ENCODE measurements at regions not wholly inside any gene's neighbourhood (a gene's known extent, or its start where the extent isn't known, plus 50 kb on each side); places are given as distances from the start of the nearest gene placed in this dataset.

DNA sequence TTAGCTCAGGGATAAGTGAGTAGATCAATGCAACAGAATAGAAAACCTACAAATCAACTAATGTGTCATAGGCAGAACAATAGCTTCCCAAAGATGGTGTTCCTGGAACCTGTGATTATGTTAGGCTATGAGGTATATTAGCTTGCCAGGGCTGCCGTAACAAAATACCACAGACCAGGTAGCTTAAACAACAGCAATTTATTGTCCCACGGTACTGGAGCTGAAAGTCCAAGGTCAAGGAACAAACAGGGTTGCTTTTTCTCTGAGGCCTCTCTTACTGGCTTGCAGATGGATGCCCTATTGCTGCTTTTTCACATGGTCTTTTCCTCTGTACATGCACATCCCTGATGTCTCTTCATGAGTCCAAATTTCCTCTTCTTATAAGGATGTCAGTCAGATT is 354.9 kb downstream of the TNS1 start:
- H3K36me3 ChIP-seq (replicated peaks in 1 of 2; ENCODE audit: control insufficient read depth in 1 of 2, insufficient read depth in 2 of 2, low read length in 2 of 2), result no peaks in the 10 kb centered on the region
- no peaks in the 10 kb centered on the region for H3K36me3 Mint-ChIP-seq
- WGBS (ENCODE audit: insufficient coverage), result 100% methylated on average over 1 of the region's 2 CpGs

DNA sequence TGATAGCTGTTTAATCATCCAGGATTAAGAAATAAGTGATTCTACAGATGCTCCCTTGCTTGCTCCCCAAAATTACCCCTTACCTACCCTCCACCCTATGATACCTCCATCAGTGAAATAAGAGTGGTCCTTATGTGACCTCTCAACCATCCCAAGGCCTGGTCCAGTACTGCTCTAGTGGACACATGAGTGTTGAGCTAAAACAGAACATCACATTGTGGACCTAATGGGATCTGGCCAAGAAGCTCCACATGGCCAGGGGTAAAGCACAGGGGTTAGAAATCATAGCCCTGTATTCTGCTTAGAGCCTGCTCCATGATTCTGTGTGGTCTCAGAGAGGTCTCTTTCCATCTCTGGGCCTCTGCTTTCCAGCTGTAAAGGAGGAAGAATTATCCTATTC is 355.6 kb downstream of the TNS1 start:
- Mint-ChIP-seq H3K27ac (no peak overlapping the region), H3K4me1 (peaks cover 2% of the 10 kb centered on the region), H3K4me3 (no peak overlapping the region), H3K36me3 (no peaks in the 10 kb centered on the region), H3K9me3 (no peaks in the 10 kb centered on the region), H3K27me3 (ENCODE audit: low read depth in 3 of 3) (peaks cover 2 to 7% (median 3%) of the 10 kb centered on the region in 3 donors)
- H2AFZ ChIP-seq (ENCODE audit: insufficient read depth, low read depth, low read length, poor library complexity, severe bottlenecking), result no peak overlapping the region
- DNase-seq, result no peak
- TF ChIP-seq, protein P1, sequence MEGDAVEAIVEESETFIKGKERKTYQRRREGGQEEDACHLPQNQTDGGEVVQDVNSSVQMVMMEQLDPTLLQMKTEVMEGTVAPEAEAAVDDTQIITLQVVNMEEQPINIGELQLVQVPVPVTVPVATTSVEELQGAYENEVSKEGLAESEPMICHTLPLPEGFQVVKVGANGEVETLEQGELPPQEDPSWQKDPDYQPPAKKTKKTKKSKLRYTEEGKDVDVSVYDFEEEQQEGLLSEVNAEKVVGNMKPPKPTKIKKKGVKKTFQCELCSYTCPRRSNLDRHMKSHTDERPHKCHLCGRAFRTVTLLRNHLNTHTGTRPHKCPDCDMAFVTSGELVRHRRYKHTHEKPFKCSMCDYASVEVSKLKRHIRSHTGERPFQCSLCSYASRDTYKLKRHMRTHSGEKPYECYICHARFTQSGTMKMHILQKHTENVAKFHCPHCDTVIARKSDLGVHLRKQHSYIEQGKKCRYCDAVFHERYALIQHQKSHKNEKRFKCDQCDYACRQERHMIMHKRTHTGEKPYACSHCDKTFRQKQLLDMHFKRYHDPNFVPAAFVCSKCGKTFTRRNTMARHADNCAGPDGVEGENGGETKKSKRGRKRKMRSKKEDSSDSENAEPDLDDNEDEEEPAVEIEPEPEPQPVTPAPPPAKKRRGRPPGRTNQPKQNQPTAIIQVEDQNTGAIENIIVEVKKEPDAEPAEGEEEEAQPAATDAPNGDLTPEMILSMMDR (IDR thresholded peaks at IDR 0.05), result no peak
- no peaks in the 10 kb centered on the region for H3K4me1 ChIP-seq (ENCODE audit: control insufficient read depth in 1 of 2, insufficient read depth in 2 of 2, low read length in 2 of 2)
- H3K36me3 ChIP-seq (replicated peaks in 1 of 2; ENCODE audit: control insufficient read depth in 1 of 2, insufficient read depth in 2 of 2, low read length in 2 of 2), result no peaks in the 10 kb centered on the region
- no peaks in the 10 kb centered on the region for H4K20me1 ChIP-seq (ENCODE audit: insufficient read depth, low read length)
- no peak overlapping the region for H3K27ac ChIP-seq (ENCODE audit: low read depth in 1 of 2, low read length in 2 of 2)
- H3K9me3 ChIP-seq (replicated peaks in 1 of 2; ENCODE audit: control insufficient read depth in 1 of 2, insufficient read depth in 1 of 2, low read length in 2 of 2), result no peaks in the 10 kb centered on the region
- H3K4me2 ChIP-seq (replicated peaks; ENCODE audit: extremely low read depth, low read length, poor library complexity, severe bottlenecking), result no peak overlapping the region
- no peak overlapping the region for H3K4me3 ChIP-seq (replicated peaks in 1 of 3; ENCODE audit: low read depth in 2 of 3, low read length in 3 of 3)
- intact Hi-C loops (cut with micrococcal nuclease), result no loop called here
- no peaks in the 10 kb centered on the region for H3K79me2 ChIP-seq (ENCODE audit: insufficient read depth, low read length)
- peaks cover 0 to 2% of the 10 kb centered on the region in 2 donors for H3K27me3 ChIP-seq (ENCODE audit: control insufficient read depth in 2 of 2, insufficient read depth in 2 of 2, low read length in 2 of 2)
- no peak overlapping the region for H3K9ac ChIP-seq (ENCODE audit: insufficient read depth, low read length, poor library complexity, severe bottlenecking)

More for the DNA sequence above, 354.9 kb downstream of the TNS1 start:
- DNase-seq, result no peak
- H3K9me3 ChIP-seq (replicated peaks in 1 of 2; ENCODE audit: control insufficient read depth in 1 of 2, insufficient read depth in 1 of 2, low read length in 2 of 2), result no peaks in the 10 kb centered on the region
- Mint-ChIP-seq H3K27me3 (ENCODE audit: low read depth in 3 of 3) (peaks cover 2 to 7% (median 3%) of the 10 kb centered on the region in 3 donors), H3K27ac (no peak overlapping the region), H3K9me3 (no peaks in the 10 kb centered on the region), H3K4me3 (no peak overlapping the region), H3K4me1 (peaks cover 2% of the 10 kb centered on the region)
- intact Hi-C loops (cut with micrococcal nuclease), result no loop called here
- H3K27ac ChIP-seq (ENCODE audit: low read depth in 1 of 2, low read length in 2 of 2), result no peak overlapping the region
- no peak overlapping the region for H3K9ac ChIP-seq (ENCODE audit: insufficient read depth, low read length, poor library complexity, severe bottlenecking)
- no peak overlapping the region for H3K4me2 ChIP-seq (replicated peaks; ENCODE audit: extremely low read depth, low read length, poor library complexity, severe bottlenecking)
- H3K79me2 ChIP-seq (ENCODE audit: insufficient read depth, low read length), result no peaks in the 10 kb centered on the region
- peaks cover 0 to 2% of the 10 kb centered on the region in 2 donors for H3K27me3 ChIP-seq (ENCODE audit: control insufficient read depth in 2 of 2, insufficient read depth in 2 of 2, low read length in 2 of 2)
- H3K4me1 ChIP-seq (ENCODE audit: control insufficient read depth in 1 of 2, insufficient read depth in 2 of 2, low read length in 2 of 2), result no peaks in the 10 kb centered on the region
- no peak overlapping the region for H2AFZ ChIP-seq (ENCODE audit: insufficient read depth, low read depth, low read length, poor library complexity, severe bottlenecking)
- TF ChIP-seq, protein P1 (IDR thresholded peaks at IDR 0.05), result no peak
- H4K20me1 ChIP-seq (ENCODE audit: insufficient read depth, low read length), result no peaks in the 10 kb centered on the region
- no peak overlapping the region for H3K4me3 ChIP-seq (replicated peaks in 1 of 3; ENCODE audit: low read depth in 2 of 3, low read length in 3 of 3)

Data from CD14-positive monocyte (primary cell).